IMR-90 (cell line): ENCODE measurements at regions not wholly inside any gene's neighbourhood (a gene's known extent, or its start where the extent isn't known, plus 50 kb on each side); places are given as distances from the start of the nearest gene placed in this dataset.

Source experiments
- ATAC-seq: fragments of 200-7000 bp; cut with Tn5 transposase; 2 replicates; pipeline ENCODE4 v1.9.1; 2020; ENCODE audit warnings: low read depth, mild to moderate bottlenecking, moderate library complexity
- BruUV-seq: library from RNA; stranded (reverse); fragments of 400-500 nt; replicated peaks from 2 replicates; lab custom pipeline; 2021; lab: Mats Ljungman, UMichigan
- CTCF ChIA-PET: fragments of 300-600 bp; formaldehyde crosslinking; extraction: SDS; loops from one replicate; lab custom pipeline; 2021; ENCODE audit warnings: antibody characterized with exemption; lab: Yijun Ruan, JAX
- POLR2A ChIA-PET: fragments of 300-600 bp; sonication (Branson Sonifier 250); formaldehyde crosslinking; loops from one replicate; lab custom pipeline; 2022; ENCODE audit warnings: antibody characterized with exemption; ENCODE audit not compliant: unreplicated experiment; lab: Charles Lee
- DNase-seq: peaks from one replicate; pipeline ENCODE4 v3.0.0; 2013
- H2AFZ ChIP-seq: replicated peaks from 2 replicates; pipeline ENCODE3; 2013; ENCODE audit warnings: low read length, mild to moderate bottlenecking; ENCODE audit not compliant: poor library complexity
- H2AK5ac ChIP-seq: 2 replicates; pipeline ENCODE4 v1.6.1; 2013; ENCODE audit warnings: low read depth, low read length, inconsistent platforms
- H2AK9ac ChIP-seq: replicated peaks from 2 replicates; pipeline ENCODE3; 2013; ENCODE audit warnings: mild to moderate bottlenecking, low read depth, low read length, moderate library complexity; ENCODE audit not compliant: poor library complexity
- H2BK120ac ChIP-seq: 2 replicates; pipeline ENCODE4 v1.6.1; 2013; ENCODE audit warnings: low read depth, low read length, inconsistent platforms
- H2BK15ac ChIP-seq: 3 replicates; pipeline ENCODE4 v1.6.1; 2013; ENCODE audit warnings: low read depth, low read length, inconsistent platforms
- H2BK20ac ChIP-seq: 2 replicates; pipeline ENCODE4 v1.6.1; 2013; ENCODE audit warnings: low read depth, mild to moderate bottlenecking, inconsistent platforms, low read length, moderate library complexity
- H2BK5ac ChIP-seq: 2 replicates; pipeline ENCODE4 v1.6.1; 2013; ENCODE audit warnings: mild to moderate bottlenecking, low read depth, low read length, inconsistent platforms; ENCODE audit not compliant: poor library complexity, severe bottlenecking
- H3K14ac ChIP-seq: replicated peaks from 2 replicates; pipeline ENCODE4 v1.6.1; 2013; ENCODE audit warnings: low read depth, low read length, inconsistent platforms
- H3K18ac ChIP-seq: 2 replicates; pipeline ENCODE4 v1.6.1; 2013; ENCODE audit warnings: low read depth, low read length, control low read depth
- H3K23ac ChIP-seq: 2 replicates; pipeline ENCODE4 v1.6.1; 2013; ENCODE audit warnings: low read depth, low read length, inconsistent platforms
- H3K27ac ChIP-seq: 2 replicates; pipeline ENCODE4 v1.5.1; 2013; ENCODE audit warnings: mild to moderate bottlenecking, control low read depth, low read length; ENCODE audit not compliant: insufficient read depth
- H3K27me3 ChIP-seq: 2 replicates; pipeline ENCODE4 v1.6.1; 2013; ENCODE audit warnings: low read length; ENCODE audit not compliant: control insufficient read depth, insufficient read depth
- H3K36me3 ChIP-seq: 2 replicates; pipeline ENCODE4 v1.6.1; 2013; ENCODE audit warnings: low read length, mixed read lengths; ENCODE audit not compliant: control insufficient read depth, insufficient read depth
- H3K4ac ChIP-seq: 2 replicates; pipeline ENCODE4 v1.6.1; 2013; ENCODE audit warnings: low read depth, low read length, inconsistent platforms
- H3K4me1 ChIP-seq: 2 replicates; pipeline ENCODE4 v1.6.1; 2013; ENCODE audit warnings: low read length, mixed read lengths; ENCODE audit not compliant: control insufficient read depth, insufficient read depth
- H3K4me2 ChIP-seq: 2 replicates; pipeline ENCODE4 v1.6.1; 2013; ENCODE audit warnings: low read depth, mild to moderate bottlenecking, control low read depth, low read length, moderate library complexity
- H3K4me3 ChIP-seq: 2 replicates; pipeline ENCODE4 v1.5.1; 2013; ENCODE audit warnings: low read depth, mild to moderate bottlenecking, control low read depth, low read length, moderate library complexity; ENCODE audit not compliant: insufficient read depth
- H3K56ac ChIP-seq: 2 replicates; pipeline ENCODE4 v1.6.1; 2013; ENCODE audit warnings: low read length, inconsistent platforms; ENCODE audit not compliant: insufficient read depth; ENCODE audit errors: extremely low read depth
- H3K79me1 ChIP-seq, 2 experiments: 2 replicates each; pipeline ENCODE4 v1.6.1; 2013; ENCODE audit warnings: low read length in 2 of 2, inconsistent platforms in 1 of 2, low read depth in 1 of 2
- H3K9ac ChIP-seq: 2 replicates; pipeline ENCODE4 v1.6.1; 2013; ENCODE audit warnings: low read depth, low read length, control low read depth
- H3K9me1 ChIP-seq: 2 replicates; pipeline ENCODE4 v1.6.1; 2013; ENCODE audit warnings: low read length, inconsistent platforms; ENCODE audit not compliant: insufficient read depth
- H3K9me3 ChIP-seq: 2 replicates; pipeline ENCODE4 v1.6.1; 2013; ENCODE audit warnings: low read length; ENCODE audit not compliant: control insufficient read depth, insufficient read depth
- H4K20me1 ChIP-seq: 2 replicates; pipeline ENCODE4 v1.6.1; 2013; ENCODE audit warnings: low read length, inconsistent platforms; ENCODE audit not compliant: insufficient read depth
- H4K5ac ChIP-seq: 2 replicates; pipeline ENCODE4 v1.6.1; 2013; ENCODE audit warnings: mild to moderate bottlenecking, low read depth, low read length, control low read depth
- H4K8ac ChIP-seq, 2 experiments: 2 replicates each; pipeline ENCODE4 v1.6.1; 2013; ENCODE audit warnings: low read depth in 2 of 2, low read length in 2 of 2, control low read depth in 1 of 2, inconsistent platforms in 1 of 2
- H4K91ac ChIP-seq: 2 replicates; pipeline ENCODE4 v1.6.1; 2013; ENCODE audit warnings: low read depth, low read length, inconsistent platforms; ENCODE audit not compliant: insufficient read depth
- CEBPB ChIP-seq: IDR thresholded peaks from 2 replicates; pipeline ENCODE4 v1.6.1; 2012; ENCODE audit warnings: low read depth, low read length, improper control_type of control experiment
- CTCF ChIP-seq: conservative IDR thresholded peaks from 2 replicates; pipeline ENCODE4 v1.5.1; 2012; ENCODE audit warnings: mild to moderate bottlenecking, low read depth, low read length, improper control_type of control experiment
- ELK1 ChIP-seq: fragments of 150-350 bp; IDR thresholded peaks from 2 replicates; pipeline ENCODE4 v1.6.1; 2016; ENCODE audit warnings: low read depth, mild to moderate bottlenecking, low read length, moderate library complexity, borderline replicate concordance
- FOS ChIP-seq: fragments of 150-350 bp; IDR thresholded peaks from 2 replicates; pipeline ENCODE4 v1.6.1; 2016; ENCODE audit warnings: low read depth, low read length
- MAFK ChIP-seq: IDR thresholded peaks from 2 replicates; pipeline ENCODE4 v1.6.1; 2012; ENCODE audit warnings: low read depth, low read length, improper control_type of control experiment
- NFE2L2 ChIP-seq: fragments of 150-350 bp; IDR thresholded peaks from 2 replicates; pipeline ENCODE4 v1.6.1; 2016; ENCODE audit warnings: low read depth, mild to moderate bottlenecking, low read length
- POLR2A ChIP-seq: IDR thresholded peaks from 2 replicates; pipeline ENCODE4 v1.6.1; 2012; ENCODE audit warnings: mild to moderate bottlenecking, low read depth, low read length
- RFX5 ChIP-seq: IDR thresholded peaks from 2 replicates; pipeline ENCODE4 v1.8.0; 2012; ENCODE audit warnings: low read depth, mild to moderate bottlenecking, low read length, moderate library complexity
- USF2 ChIP-seq: fragments of 150-350 bp; IDR thresholded peaks from 2 replicates; pipeline ENCODE4 v1.6.1; 2017; ENCODE audit warnings: mild to moderate bottlenecking, antibody characterized with exemption, low read length, low read depth
- WGBS, 2 experiments: methylation state at CpG; one replicate each; pipeline versions ENCODE4 v1.1.5 to v1.1.7; 2013; ENCODE audit warnings: missing lambda C conversion rate in 2 of 2; ENCODE audit not compliant: insufficient read length in 1 of 2; ENCODE audit errors: extremely low coverage in 2 of 2; 5-methylcytosine and 5-hydroxymethylcytosine counted together
- dilution Hi-C: fragments of 300-500 bp; cut with HindIII; formaldehyde crosslinking; loops from one replicate; pipeline ENCODE4 v1.14.3; 2018; ENCODE audit warnings: low sequenced_read_pairs; ENCODE audit not compliant: unreplicated experiment
- in situ Hi-C: fragments of 300-500 bp; cut with MboI; formaldehyde crosslinking; loops from 3 replicates; pipeline ENCODE4 v1.14.3; 2019; ENCODE audit warnings: low sequenced_read_pairs, inconsistent platforms, mixed read lengths
- intact Hi-C: fragments of 100-400 bp; cut with micrococcal nuclease; formaldehyde crosslinking; loops from 2 replicates; pipeline ENCODE4 v1.10.0; 2022

GRCh38 chr12:115185506-115185905 lies 501.5 kb upstream of the TBX3 start:
- DNase-seq: peak; percentile 26
- Histone ChIP-seq H3K4ac (no peak overlapping the region), H3K4me1 (no peaks in the 10 kb centered on the region), H3K4me2 (no peak overlapping the region), H3K36me3 (no peaks in the 10 kb centered on the region), H3K79me1 (no peaks in the 10 kb centered on the region), H2BK15ac (no peak overlapping the region), H3K27ac (no peak overlapping the region), H4K8ac (no peak overlapping the region), H3K9me1 (no peaks in the 10 kb centered on the region), H3K9ac (no peak overlapping the region), H4K91ac (no peak overlapping the region), H2BK5ac (no peak overlapping the region), H3K23ac (no peak overlapping the region), H3K9me3 (no peaks in the 10 kb centered on the region), H3K18ac (no peak overlapping the region), H2BK120ac (no peak overlapping the region), H3K14ac (no peak overlapping the region), H2AFZ (no peak overlapping the region), H2AK5ac (no peak overlapping the region), H4K20me1 (no peaks in the 10 kb centered on the region), H4K5ac (no peak overlapping the region), H3K27me3 (no peaks in the 10 kb centered on the region), H3K56ac (no peak overlapping the region), H2AK9ac (no peak overlapping the region), H2BK20ac (no peak overlapping the region), H3K4me3 (no peak overlapping the region)
- dilution Hi-C loops: no loop called here
- ATAC-seq: no peak
- no CpG with 5 or more reads among the region's 4 CpGs for WGBS, 2 experiments
- CTCF ChIA-PET: no interaction called here
- TF ChIP-seq CTCF (no peak), NFE2L2 (no peak), USF2 (no peak), RFX5 (no peak), FOS (no peak), ELK1 (no peak), CEBPB (no peak), MAFK (no peak), POLR2A (no peak)
- intact Hi-C loops: no loop called here
- POLR2A ChIA-PET: no interaction called here
- in situ Hi-C loops: no loop called here
- BruUV-seq: no TSS peak
